ENCODE measurements at regions not wholly inside any gene's neighbourhood (a gene's known extent, or its start where the extent isn't known, plus 50 kb on each side); places are given as distances from the start of the nearest gene placed in this dataset.
A peak's percentile ranks its signal among the peaks of the same experiment; 100 is the strongest.

DNA sequence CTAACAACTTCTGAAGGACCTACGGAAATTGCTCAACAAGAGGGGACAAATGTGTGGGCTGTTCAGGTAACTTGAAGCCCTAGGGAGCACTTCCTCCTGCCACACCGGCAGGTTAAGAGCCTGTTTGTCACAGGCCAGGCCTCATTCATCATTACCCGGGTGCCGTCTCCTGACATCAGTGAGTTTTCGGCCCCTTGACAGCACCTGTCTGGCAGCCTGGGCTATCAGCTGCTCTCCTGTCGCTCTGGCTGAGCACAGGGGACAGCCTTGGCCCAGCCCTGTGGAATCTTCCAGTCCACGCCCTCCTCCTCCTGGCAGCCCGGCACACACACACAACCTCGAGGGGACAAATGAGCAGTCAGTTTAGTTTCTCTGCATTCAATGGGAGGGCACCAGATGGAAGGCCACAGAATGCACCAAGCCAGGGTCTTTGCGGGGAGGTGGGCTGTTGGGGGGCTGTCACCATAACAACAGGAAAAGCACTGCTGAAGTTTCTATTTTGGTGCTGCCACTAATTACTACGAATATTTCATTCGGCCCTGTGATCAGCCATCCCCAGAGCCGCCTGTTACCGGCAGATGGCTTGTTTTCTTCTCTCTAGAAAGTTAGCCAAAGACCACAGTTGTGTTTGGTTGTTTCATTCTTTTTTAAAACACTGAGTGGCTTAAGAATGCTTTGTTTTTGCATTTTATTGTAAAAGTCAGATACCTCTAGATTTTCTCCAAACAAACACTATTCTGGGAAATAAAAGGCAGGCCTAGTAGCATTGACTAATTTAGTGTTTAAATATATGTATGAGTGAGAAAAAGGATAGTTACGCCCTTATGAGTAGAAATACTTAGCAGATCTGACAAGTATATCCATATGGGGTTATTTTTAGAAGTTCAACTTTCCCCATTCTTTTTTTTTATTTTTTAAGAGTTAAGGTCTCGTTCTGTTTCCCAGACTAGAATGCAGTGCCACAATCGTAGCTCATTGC lies 189.9 kb upstream of the NDUFV2 start (continued):
- TF ChIP-seq RBM14 (IDR thresholded peaks at IDR 0.05; ENCODE audit: borderline replicate concordance, insufficient read depth, low read depth, low read length) (no peak), KLF10 (CRISPR knock-in tag; IDR thresholded peaks at IDR 0.05) (no peak), SREBF1 (IDR thresholded peaks at IDR 0.05; ENCODE audit: borderline replicate concordance, low read depth, low read length) (no peak), PHF8 (IDR thresholded peaks at IDR 0.05; ENCODE audit: borderline replicate concordance, low read length) (peak; percentile 36; the same call in 1 of the 2 replicates), TRIM24 (IDR thresholded peaks at IDR 0.05) (peak in 1 of 2 experiments; percentile 52; a peak in 2 of 4 replicates), RUNX1 (IDR thresholded peaks at IDR 0.05; ENCODE audit: low read depth) (no peak), ZFP36 (IDR thresholded peaks at IDR 0.05; ENCODE audit: low read depth, low read length, partially characterized antibody) (peak; percentile 82), ELF4 (CRISPR knock-in tag; IDR thresholded peaks at IDR 0.05) (peak; percentile 19; the same call in 1 of the 2 replicates), SMAD1 (IDR thresholded peaks at IDR 0.05; ENCODE audit: low read depth, low read length, partially characterized antibody) (peak; percentile 44), ZNF668 (CRISPR knock-in tag; IDR thresholded peaks at IDR 0.05) (no peak), ARID1B (IDR thresholded peaks at IDR 0.05) (peak; percentile 51; the same call in 1 of the 2 replicates), NRF1 (conservative IDR thresholded peaks at IDR 0.05 in 1 of 2, IDR thresholded peaks at IDR 0.05 in 1 of 2) (peak in 1 of 2 experiments; percentile 49; a peak in 2 of 4 replicates), HSF4 (CRISPR knock-in tag; IDR thresholded peaks at IDR 0.05; ENCODE audit: borderline replicate concordance) (no peak; the same call in none of the 2 replicates), NEUROD1 (IDR thresholded peaks at IDR 0.05; ENCODE audit: borderline replicate concordance, low read depth, low read length, partially characterized antibody) (peak; percentile 25), POU5F1 (IDR thresholded peaks at IDR 0.05; ENCODE audit: borderline replicate concordance, low read depth, low read length, partially characterized antibody) (no peak), ZNF311 (CRISPR knock-in tag; IDR thresholded peaks at IDR 0.05) (no peak), TEAD1 (CRISPR knock-in tag; IDR thresholded peaks at IDR 0.05) (0 out of 4 replicates have a peak, but pooled peaks of 1 of the 2 experiments have one; percentile 45)
- TF ChIP-seq, protein P1, sequence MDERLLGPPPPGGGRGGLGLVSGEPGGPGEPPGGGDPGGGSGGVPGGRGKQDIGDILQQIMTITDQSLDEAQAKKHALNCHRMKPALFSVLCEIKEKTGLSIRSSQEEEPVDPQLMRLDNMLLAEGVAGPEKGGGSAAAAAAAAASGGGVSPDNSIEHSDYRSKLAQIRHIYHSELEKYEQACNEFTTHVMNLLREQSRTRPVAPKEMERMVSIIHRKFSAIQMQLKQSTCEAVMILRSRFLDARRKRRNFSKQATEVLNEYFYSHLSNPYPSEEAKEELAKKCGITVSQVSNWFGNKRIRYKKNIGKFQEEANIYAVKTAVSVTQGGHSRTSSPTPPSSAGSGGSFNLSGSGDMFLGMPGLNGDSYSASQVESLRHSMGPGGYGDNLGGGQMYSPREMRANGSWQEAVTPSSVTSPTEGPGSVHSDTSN (CRISPR knock-in tag; IDR thresholded peaks at IDR 0.05; ENCODE audit: low read depth) = peak; percentile 33; the same call in 1 of the 2 replicates
- TF ChIP-seq, protein P1 (tag; conservative IDR thresholded peaks at IDR 0.05; ENCODE audit: low read depth) = peak; percentile 72
- TF ChIP-seq, protein P2, sequence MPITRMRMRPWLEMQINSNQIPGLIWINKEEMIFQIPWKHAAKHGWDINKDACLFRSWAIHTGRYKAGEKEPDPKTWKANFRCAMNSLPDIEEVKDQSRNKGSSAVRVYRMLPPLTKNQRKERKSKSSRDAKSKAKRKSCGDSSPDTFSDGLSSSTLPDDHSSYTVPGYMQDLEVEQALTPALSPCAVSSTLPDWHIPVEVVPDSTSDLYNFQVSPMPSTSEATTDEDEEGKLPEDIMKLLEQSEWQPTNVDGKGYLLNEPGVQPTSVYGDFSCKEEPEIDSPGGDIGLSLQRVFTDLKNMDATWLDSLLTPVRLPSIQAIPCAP (CRISPR knock-in tag; IDR thresholded peaks at IDR 0.05; ENCODE audit: borderline replicate concordance) = no peak

All from K562 (cell line).